OCI-LY1 (cell line): ENCODE measurements at regions not wholly inside any gene's neighbourhood (a gene's known extent, or its start where the extent isn't known, plus 50 kb on each side); places are given as distances from the start of the nearest gene placed in this dataset.

Source experiments
- CTCF ChIP-seq: fragments of 200-600 bp; sonication (generic), shearing (Covaris generic); IDR thresholded peaks from 2 replicates; pipeline ENCODE4 v1.5.1; 2017; ENCODE audit warnings: mild to moderate bottlenecking, antibody characterized with exemption, low read length, moderate library complexity, mixed read lengths
- EZH2 ChIP-seq: fragments of 200-600 bp; sonication (generic), shearing (Covaris generic); IDR thresholded peaks from 2 replicates; pipeline ENCODE4 v1.8.0; 2017; ENCODE audit warnings: borderline replicate concordance, mixed run types, mild to moderate bottlenecking, antibody characterized with exemption, low read length, moderate library complexity, mixed read lengths

- TF ChIP-seq CTCF (no peak), EZH2 (no peak)
Observed at GRCh38 chr4:41363384-41363981, 106.8 kb downstream of the UCHL1 start.
